PFSK-1 (cell line): ENCODE measurements at regions not wholly inside any gene's neighbourhood (a gene's known extent, or its start where the extent isn't known, plus 50 kb on each side); places are given as distances from the start of the nearest gene placed in this dataset.

Experiments used
- POLR2AphosphoS5 ChIP-seq: IDR thresholded peaks from 2 replicates; pipeline ENCODE4 v1.6.1; 2012; ENCODE audit warnings: low read depth, mild to moderate bottlenecking, control low read depth, low read length, moderate library complexity
- SIN3A ChIP-seq: IDR thresholded peaks from 2 replicates; pipeline ENCODE4 v1.6.1; 2012; ENCODE audit warnings: mild to moderate bottlenecking, low read length, moderate library complexity, borderline replicate concordance; ENCODE audit not compliant: insufficient read depth

DNA sequence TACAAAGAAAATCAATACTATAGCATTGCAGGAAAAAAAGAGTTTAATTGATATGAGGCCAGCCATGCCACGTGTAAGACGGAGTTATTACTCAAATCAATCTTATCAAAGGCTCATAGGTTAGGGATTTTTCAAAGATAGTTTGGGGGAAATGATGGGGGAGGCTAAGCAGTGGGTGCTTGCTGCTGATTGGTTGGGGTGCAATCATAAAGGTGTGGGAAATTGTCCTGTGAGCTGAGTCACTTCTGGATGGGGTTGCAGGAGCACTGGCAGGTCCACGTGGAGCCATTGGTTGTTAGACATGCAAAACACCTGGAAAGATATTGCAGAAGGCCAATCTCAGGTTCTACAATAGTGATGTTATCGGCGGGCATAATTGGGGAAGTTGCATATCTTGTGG lies 319.2 kb upstream of the COBL start:
- no peak for TF ChIP-seq SIN3A
- no peak for TF ChIP-seq POLR2AphosphoS5
